Ishikawa (cell line): ENCODE measurements at regions not wholly inside any gene's neighbourhood (a gene's known extent, or its start where the extent isn't known, plus 50 kb on each side); places are given as distances from the start of the nearest gene placed in this dataset.

ENCODE experiments used
- CEBPB ChIP-seq: IDR thresholded peaks from 2 replicates; pipeline ENCODE4 v1.6.1; 2012
- CREB1 ChIP-seq: IDR thresholded peaks from 2 replicates; pipeline ENCODE4 v1.6.1; 2012; ENCODE audit warnings: low read depth
- EGR1 ChIP-seq: IDR thresholded peaks from 2 replicates; pipeline ENCODE4 v1.6.1; 2012
- EP300 ChIP-seq: IDR thresholded peaks from 2 replicates; pipeline ENCODE4 v1.6.1; 2012; ENCODE audit warnings: borderline replicate concordance
- FOXM1 ChIP-seq: IDR thresholded peaks from 2 replicates; pipeline ENCODE4 v1.6.1; 2012; ENCODE audit warnings: low read depth, borderline replicate concordance
- NFIC ChIP-seq: IDR thresholded peaks from 2 replicates; pipeline ENCODE4 v1.6.1; 2012
- RAD21 ChIP-seq: IDR thresholded peaks from 2 replicates; pipeline ENCODE4 v1.6.1; 2012; ENCODE audit warnings: low read depth
- TAF1 ChIP-seq: IDR thresholded peaks from 2 replicates; pipeline ENCODE4 v1.6.1; 2012; ENCODE audit warnings: low read depth, mild to moderate bottlenecking
- TCF12 ChIP-seq: IDR thresholded peaks from 2 replicates; pipeline ENCODE4 v1.6.1; 2012; ENCODE audit warnings: low read depth
- TEAD4 ChIP-seq: IDR thresholded peaks from 2 replicates; pipeline ENCODE4 v1.6.1; 2012
- YY1 ChIP-seq: IDR thresholded peaks from 2 replicates; pipeline ENCODE4 v1.6.1; 2012; ENCODE audit warnings: low read depth
- ZBTB7A ChIP-seq: IDR thresholded peaks from 2 replicates; pipeline ENCODE4 v1.6.1; 2012; ENCODE audit warnings: low read depth
- TF ChIP-seq, protein P1 (sequence below): IDR thresholded peaks from 2 replicates; pipeline ENCODE4 v1.6.1; 2012; ENCODE audit warnings: low read depth, mild to moderate bottlenecking
- TF ChIP-seq, protein P2 (sequence below): IDR thresholded peaks from 2 replicates; pipeline ENCODE4 v1.6.1; 2012
- TF ChIP-seq, protein P3 (sequence below): IDR thresholded peaks from 2 replicates; pipeline ENCODE4 v1.6.1; 2012

- TF ChIP-seq YY1, result no peak
- no peak for TF ChIP-seq NFIC
- TF ChIP-seq, protein P1, sequence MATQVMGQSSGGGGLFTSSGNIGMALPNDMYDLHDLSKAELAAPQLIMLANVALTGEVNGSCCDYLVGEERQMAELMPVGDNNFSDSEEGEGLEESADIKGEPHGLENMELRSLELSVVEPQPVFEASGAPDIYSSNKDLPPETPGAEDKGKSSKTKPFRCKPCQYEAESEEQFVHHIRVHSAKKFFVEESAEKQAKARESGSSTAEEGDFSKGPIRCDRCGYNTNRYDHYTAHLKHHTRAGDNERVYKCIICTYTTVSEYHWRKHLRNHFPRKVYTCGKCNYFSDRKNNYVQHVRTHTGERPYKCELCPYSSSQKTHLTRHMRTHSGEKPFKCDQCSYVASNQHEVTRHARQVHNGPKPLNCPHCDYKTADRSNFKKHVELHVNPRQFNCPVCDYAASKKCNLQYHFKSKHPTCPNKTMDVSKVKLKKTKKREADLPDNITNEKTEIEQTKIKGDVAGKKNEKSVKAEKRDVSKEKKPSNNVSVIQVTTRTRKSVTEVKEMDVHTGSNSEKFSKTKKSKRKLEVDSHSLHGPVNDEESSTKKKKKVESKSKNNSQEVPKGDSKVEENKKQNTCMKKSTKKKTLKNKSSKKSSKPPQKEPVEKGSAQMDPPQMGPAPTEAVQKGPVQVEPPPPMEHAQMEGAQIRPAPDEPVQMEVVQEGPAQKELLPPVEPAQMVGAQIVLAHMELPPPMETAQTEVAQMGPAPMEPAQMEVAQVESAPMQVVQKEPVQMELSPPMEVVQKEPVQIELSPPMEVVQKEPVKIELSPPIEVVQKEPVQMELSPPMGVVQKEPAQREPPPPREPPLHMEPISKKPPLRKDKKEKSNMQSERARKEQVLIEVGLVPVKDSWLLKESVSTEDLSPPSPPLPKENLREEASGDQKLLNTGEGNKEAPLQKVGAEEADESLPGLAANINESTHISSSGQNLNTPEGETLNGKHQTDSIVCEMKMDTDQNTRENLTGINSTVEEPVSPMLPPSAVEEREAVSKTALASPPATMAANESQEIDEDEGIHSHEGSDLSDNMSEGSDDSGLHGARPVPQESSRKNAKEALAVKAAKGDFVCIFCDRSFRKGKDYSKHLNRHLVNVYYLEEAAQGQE, result no peak
- TF ChIP-seq TEAD4, result no peak
- no peak for TF ChIP-seq FOXM1
Measured at GRCh38 chr1:221794079-221794670, 52.3 kb upstream of the DUSP10 start.

GRCh38 chr1:221793439-221794078 lies 51.7 kb upstream of the DUSP10 start:
- TF ChIP-seq TEAD4 (no peak), CREB1 (no peak), FOXM1 (no peak), EGR1 (no peak), TCF12 (no peak), NFIC (no peak), EP300 (no peak), CEBPB (no peak), RAD21 (no peak), TAF1 (no peak), ZBTB7A (no peak), YY1 (no peak)
- TF ChIP-seq, protein P1, result no peak
- TF ChIP-seq, protein P2, sequence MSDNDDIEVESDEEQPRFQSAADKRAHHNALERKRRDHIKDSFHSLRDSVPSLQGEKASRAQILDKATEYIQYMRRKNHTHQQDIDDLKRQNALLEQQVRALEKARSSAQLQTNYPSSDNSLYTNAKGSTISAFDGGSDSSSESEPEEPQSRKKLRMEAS, result no peak
- TF ChIP-seq, protein P3, sequence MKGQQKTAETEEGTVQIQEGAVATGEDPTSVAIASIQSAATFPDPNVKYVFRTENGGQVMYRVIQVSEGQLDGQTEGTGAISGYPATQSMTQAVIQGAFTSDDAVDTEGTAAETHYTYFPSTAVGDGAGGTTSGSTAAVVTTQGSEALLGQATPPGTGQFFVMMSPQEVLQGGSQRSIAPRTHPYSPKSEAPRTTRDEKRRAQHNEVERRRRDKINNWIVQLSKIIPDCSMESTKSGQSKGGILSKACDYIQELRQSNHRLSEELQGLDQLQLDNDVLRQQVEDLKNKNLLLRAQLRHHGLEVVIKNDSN, result no peak

GRCh38 chr1:221791846-221792245 lies 50.0 kb upstream of the DUSP10 start:
- TF ChIP-seq, protein P3, result no peak
- TF ChIP-seq TAF1 (no peak), EGR1 (no peak)
- TF ChIP-seq, protein P1, result no peak
